ENCODE measurements at regions not wholly inside any gene's neighbourhood (a gene's known extent, or its start where the extent isn't known, plus 50 kb on each side); places are given as distances from the start of the nearest gene placed in this dataset.
A peak's percentile ranks its signal among the peaks of the same experiment; 100 is the strongest.
"Not testable (repeated sequence)": the region's sequence is repeated elsewhere in the genome, so short reads cannot be mapped to it uniquely, and the experiment has no call there.

DNA sequence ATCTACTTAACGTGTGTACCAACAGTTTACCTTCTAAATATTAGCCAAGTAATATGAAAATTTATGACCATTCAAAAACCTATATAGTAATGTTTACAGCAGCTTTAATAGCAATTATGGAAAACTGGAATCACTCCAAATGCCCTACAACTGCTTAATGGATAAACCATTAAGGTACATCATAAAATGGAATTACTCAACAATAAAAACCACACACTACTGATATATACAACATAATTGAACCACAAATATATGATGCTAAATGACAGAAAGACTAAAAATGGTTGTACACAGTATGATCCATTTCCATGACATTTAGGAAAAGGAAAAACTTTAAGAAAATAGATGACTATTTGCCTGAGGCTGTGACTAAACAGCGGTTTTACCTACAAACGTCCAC is 467.1 kb upstream of the EPHA6 start:
- FAIRE-seq: no peak

GRCh38 chr3:96351598-96351997 is 462.8 kb upstream of the EPHA6 start:
- H3K9me3 ChIP-seq (ENCODE audit: insufficient read depth, low read depth, low read length); H3K27me3 Mint-ChIP-seq (ENCODE audit: low read depth, unreplicated experiment); H3K4me2 ChIP-seq (ENCODE audit: low read length); H3K36me3 ChIP-seq (ENCODE audit: insufficient read depth, low read length); H3K4me3 ChIP-seq (ENCODE audit: insufficient read depth, low read depth, low read length); H3K79me2 ChIP-seq (ENCODE audit: insufficient read depth, low read length); H3K4me1 Mint-ChIP-seq (ENCODE audit: low read depth, unreplicated experiment); H3K27me3 ChIP-seq (ENCODE audit: insufficient read depth, low read length); H3K27ac ChIP-seq (ENCODE audit: low read depth, low read length); H3K36me3 Mint-ChIP-seq (ENCODE audit: low read depth, unreplicated experiment); H3K9ac ChIP-seq (ENCODE audit: low read length); H3K27ac Mint-ChIP-seq (ENCODE audit: unreplicated experiment); H3K9me3 Mint-ChIP-seq (ENCODE audit: unreplicated experiment); FAIRE-seq; H3K4me3 Mint-ChIP-seq (ENCODE audit: unreplicated experiment); H2AFZ ChIP-seq (ENCODE audit: low read depth, low read length); H3K4me1 ChIP-seq (ENCODE audit: insufficient read depth, low read length); H4K20me1 ChIP-seq (ENCODE audit: insufficient read depth, low read length): not testable (repeated sequence)
- peak; percentile 4 for DNase-seq (ENCODE audit: low read depth)

More for the DNA sequence above, 467.1 kb upstream of the EPHA6 start:
- no peaks in the 10 kb centered on the region for H4K20me1 ChIP-seq (ENCODE audit: insufficient read depth, low read length)
- Mint-ChIP-seq H3K27me3 (ENCODE audit: low read depth, unreplicated experiment) (no peaks in the 10 kb centered on the region), H3K4me3 (ENCODE audit: unreplicated experiment) (no peak overlapping the region), H3K9me3 (ENCODE audit: unreplicated experiment) (no peaks in the 10 kb centered on the region), H3K36me3 (ENCODE audit: low read depth, unreplicated experiment) (no peaks in the 10 kb centered on the region), H3K4me1 (ENCODE audit: low read depth, unreplicated experiment) (peaks cover 2% of the 10 kb centered on the region), H3K27ac (ENCODE audit: unreplicated experiment) (no peak overlapping the region)
- no peaks in the 10 kb centered on the region for H3K9me3 ChIP-seq (ENCODE audit: insufficient read depth, low read depth, low read length)
- no peaks in the 10 kb centered on the region for H3K4me1 ChIP-seq (ENCODE audit: insufficient read depth, low read length)
- H3K27ac ChIP-seq (ENCODE audit: low read depth, low read length): no peak overlapping the region
- no peaks in the 10 kb centered on the region for H3K36me3 ChIP-seq (ENCODE audit: insufficient read depth, low read length)
- H3K4me3 ChIP-seq (ENCODE audit: insufficient read depth, low read depth, low read length): no peak overlapping the region
- no peak for DNase-seq (ENCODE audit: low read depth)
- no peak overlapping the region for H2AFZ ChIP-seq (ENCODE audit: low read depth, low read length)
- H3K9ac ChIP-seq (ENCODE audit: low read length): no peak overlapping the region
- TF ChIP-seq, protein P1, sequence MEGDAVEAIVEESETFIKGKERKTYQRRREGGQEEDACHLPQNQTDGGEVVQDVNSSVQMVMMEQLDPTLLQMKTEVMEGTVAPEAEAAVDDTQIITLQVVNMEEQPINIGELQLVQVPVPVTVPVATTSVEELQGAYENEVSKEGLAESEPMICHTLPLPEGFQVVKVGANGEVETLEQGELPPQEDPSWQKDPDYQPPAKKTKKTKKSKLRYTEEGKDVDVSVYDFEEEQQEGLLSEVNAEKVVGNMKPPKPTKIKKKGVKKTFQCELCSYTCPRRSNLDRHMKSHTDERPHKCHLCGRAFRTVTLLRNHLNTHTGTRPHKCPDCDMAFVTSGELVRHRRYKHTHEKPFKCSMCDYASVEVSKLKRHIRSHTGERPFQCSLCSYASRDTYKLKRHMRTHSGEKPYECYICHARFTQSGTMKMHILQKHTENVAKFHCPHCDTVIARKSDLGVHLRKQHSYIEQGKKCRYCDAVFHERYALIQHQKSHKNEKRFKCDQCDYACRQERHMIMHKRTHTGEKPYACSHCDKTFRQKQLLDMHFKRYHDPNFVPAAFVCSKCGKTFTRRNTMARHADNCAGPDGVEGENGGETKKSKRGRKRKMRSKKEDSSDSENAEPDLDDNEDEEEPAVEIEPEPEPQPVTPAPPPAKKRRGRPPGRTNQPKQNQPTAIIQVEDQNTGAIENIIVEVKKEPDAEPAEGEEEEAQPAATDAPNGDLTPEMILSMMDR (IDR thresholded peaks at IDR 0.05; ENCODE audit: insufficient read depth, low read depth, low read length): no peak
- no peak for TF ChIP-seq EZH2 (IDR thresholded peaks at IDR 0.05; ENCODE audit: insufficient read depth, low read length)
- H3K79me2 ChIP-seq (ENCODE audit: insufficient read depth, low read length): no peaks in the 10 kb centered on the region
- no peak overlapping the region for H3K4me2 ChIP-seq (ENCODE audit: low read length)
- no peaks in the 10 kb centered on the region for H3K27me3 ChIP-seq (ENCODE audit: insufficient read depth, low read length)

DNA sequence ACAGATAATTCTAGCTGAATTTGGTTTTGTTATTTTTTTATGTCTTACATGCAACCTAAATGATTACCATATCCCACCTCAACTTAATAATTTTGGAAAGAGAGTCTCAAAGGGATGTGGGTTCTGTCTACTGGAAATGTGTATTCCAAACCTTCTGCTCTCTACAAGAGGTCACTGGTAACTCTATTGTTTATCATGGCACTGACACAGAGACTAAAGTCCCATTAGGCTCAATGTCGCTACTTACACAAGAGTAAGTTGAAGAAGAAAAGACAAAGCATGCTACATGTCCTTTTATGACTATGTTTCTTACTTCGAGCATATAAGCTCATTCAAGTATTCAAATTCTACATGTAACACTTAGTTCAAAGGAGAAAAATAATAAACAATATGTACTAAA is 460.3 kb upstream of the EPHA6 start:
- H2AFZ ChIP-seq (ENCODE audit: low read depth, low read length): no peak overlapping the region
- no peak overlapping the region for H3K27ac Mint-ChIP-seq (ENCODE audit: unreplicated experiment)
- H4K20me1 ChIP-seq (ENCODE audit: insufficient read depth, low read length): no peaks in the 10 kb centered on the region
- H3K4me3 ChIP-seq (ENCODE audit: insufficient read depth, low read depth, low read length): no peak overlapping the region
- no peak for FAIRE-seq
- H3K9me3 ChIP-seq (ENCODE audit: insufficient read depth, low read depth, low read length): peaks cover 2% of the 10 kb centered on the region
- peaks cover 10% of the 10 kb centered on the region for H3K4me1 ChIP-seq (ENCODE audit: insufficient read depth, low read length)
- TF ChIP-seq, protein P1 (IDR thresholded peaks at IDR 0.05; ENCODE audit: insufficient read depth, low read depth, low read length): no peak
- no peak for TF ChIP-seq EZH2 (IDR thresholded peaks at IDR 0.05; ENCODE audit: insufficient read depth, low read length)
- H3K27ac ChIP-seq (ENCODE audit: low read depth, low read length): no peak overlapping the region
- no peaks in the 10 kb centered on the region for H3K27me3 Mint-ChIP-seq (ENCODE audit: low read depth, unreplicated experiment)
- no peak overlapping the region for H3K4me2 ChIP-seq (ENCODE audit: low read length)
- H3K36me3 Mint-ChIP-seq (ENCODE audit: low read depth, unreplicated experiment): no peaks in the 10 kb centered on the region
- peaks cover 6% of the 10 kb centered on the region for H3K4me1 Mint-ChIP-seq (ENCODE audit: low read depth, unreplicated experiment)
- H3K9me3 Mint-ChIP-seq (ENCODE audit: unreplicated experiment): no peaks in the 10 kb centered on the region
- no peak overlapping the region for H3K4me3 Mint-ChIP-seq (ENCODE audit: unreplicated experiment)
- H3K9ac ChIP-seq (ENCODE audit: low read length): no peak overlapping the region
- DNase-seq (ENCODE audit: low read depth): no peak
- no peaks in the 10 kb centered on the region for H3K36me3 ChIP-seq (ENCODE audit: insufficient read depth, low read length)
- no peaks in the 10 kb centered on the region for H3K79me2 ChIP-seq (ENCODE audit: insufficient read depth, low read length)
- no peaks in the 10 kb centered on the region for H3K27me3 ChIP-seq (ENCODE audit: insufficient read depth, low read length)

Measured in astrocyte (in vitro differentiated cells and primary cell).